CD4-positive, alpha-beta T cell (primary cell): ENCODE measurements at regions not wholly inside any gene's neighbourhood (a gene's known extent, or its start where the extent isn't known, plus 50 kb on each side); places are given as distances from the start of the nearest gene placed in this dataset.

Experiments
- ATAC-seq: fragments of 200-7000 bp; cut with Tn5 transposase; one replicate; pipeline ENCODE4 v1.10.0; 2022; ENCODE audit warnings: mild to moderate bottlenecking; ENCODE audit not compliant: poor library complexity
- CTCF ChIA-PET: fragments of 350-600 bp; sonication (Branson Sonifier 250); formaldehyde crosslinking; loops from one replicate; lab custom pipeline; 2021; ENCODE audit warnings: antibody characterized with exemption, inconsistent platforms; lab: Charles Lee
- POLR2A ChIA-PET: fragments of 350-600 bp; sonication (Branson Sonifier 250); formaldehyde crosslinking; loops from one replicate; lab custom pipeline; 2021; ENCODE audit warnings: antibody characterized with exemption, inconsistent platforms; lab: Charles Lee
- DNase-seq, 14 experiments: peaks; one replicate each; pipeline ENCODE4 v3.0.0-alpha.2; 2013 to 2020; ENCODE audit warnings: mixed read lengths in 2 of 14
- H3K27ac ChIP-seq, 2 donors: one replicate each; pipeline versions ENCODE4 v1.5.1 to v1.7.0; 2013; ENCODE audit warnings: low read length in 2 of 2, low read depth in 1 of 2, mild to moderate bottlenecking in 1 of 2
- H3K27me3 ChIP-seq, 2 experiments: 1 replicate in 1 of 2; 2 replicates in 1 of 2; pipeline versions ENCODE4 v1.6.1 to v1.7.0; 2013; ENCODE audit warnings: low read length in 2 of 2, control low read depth in 1 of 2, mild to moderate bottlenecking in 1 of 2, moderate library complexity in 1 of 2; ENCODE audit not compliant: insufficient read depth in 2 of 2, control insufficient read depth in 1 of 2
- H3K36me3 ChIP-seq: one replicate; pipeline ENCODE4 v1.6.1; 2013; ENCODE audit warnings: low read length, control low read depth; ENCODE audit not compliant: insufficient read depth
- H3K4me1 ChIP-seq: one replicate; pipeline ENCODE4 v1.6.1; 2013; ENCODE audit warnings: low read length, control low read depth; ENCODE audit not compliant: insufficient read depth
- H3K4me3 ChIP-seq: one replicate; pipeline ENCODE4 v1.5.1; 2013; ENCODE audit warnings: mild to moderate bottlenecking, low read length, moderate library complexity
- H3K9me3 ChIP-seq, 2 experiments: 1 replicate in 1 of 2; 2 replicates in 1 of 2; pipeline versions ENCODE4 v1.6.1 to v1.7.0; 2013; ENCODE audit warnings: low read length in 2 of 2, mild to moderate bottlenecking in 2 of 2, control low read depth in 1 of 2, moderate library complexity in 1 of 2; ENCODE audit not compliant: control insufficient read depth in 1 of 2, insufficient read depth in 1 of 2
- H3K27ac Mint-ChIP-seq: one replicate; pipeline ENCODE4 v1.8.0; 2020; ENCODE audit warnings: mixed read lengths
- H3K27me3 Mint-ChIP-seq: one replicate; pipeline ENCODE4 v1.8.0; 2021; ENCODE audit warnings: mixed read lengths
- H3K36me3 Mint-ChIP-seq: one replicate; pipeline ENCODE4 v1.8.0; 2021; ENCODE audit warnings: low read depth, mixed read lengths
- H3K4me1 Mint-ChIP-seq: one replicate; pipeline ENCODE4 v1.8.0; 2021; ENCODE audit warnings: low read depth, mixed read lengths
- H3K4me3 Mint-ChIP-seq: one replicate; pipeline ENCODE4 v1.8.0; 2020; ENCODE audit warnings: mild to moderate bottlenecking, mixed read lengths
- H3K9me3 Mint-ChIP-seq: one replicate; pipeline ENCODE4 v1.8.0; 2020; ENCODE audit warnings: mixed read lengths
- CTCF ChIP-seq: fragments of 200-600 bp; IDR thresholded peaks from one replicate; pipeline ENCODE4 v1.8.0; 2022; ENCODE audit warnings: antibody characterized with exemption, mild to moderate bottlenecking
- intact Hi-C, 2 experiments: fragments of 100-400 bp; cut with DNase I in 1 of 2; cut with micrococcal nuclease in 1 of 2; formaldehyde crosslinking; loops; one replicate each; pipeline versions ENCODE4 v1.15.1 to v1.9.0; 2023 to 2025; cut with DNase I, micrococcal nuclease

GRCh38 chr5:145056800-145057199 lies 778.3 kb downstream of the PRELID2 start:
- H3K36me3 Mint-ChIP-seq: no peaks in the 10 kb centered on the region
- ATAC-seq (no peak), DNase-seq (no peak)
- no peaks in the 10 kb centered on the region for H3K4me1 Mint-ChIP-seq
- H3K27me3 ChIP-seq: no peaks in the 10 kb centered on the region
- no peaks in the 10 kb centered on the region for H3K27me3 Mint-ChIP-seq
- H3K27ac Mint-ChIP-seq: no peak overlapping the region
- H3K36me3 ChIP-seq: no peaks in the 10 kb centered on the region
- no peak overlapping the region for H3K27ac ChIP-seq
- ChIA-PET POLR2A (no interaction called here), CTCF (no interaction called here)
- no peak overlapping the region for H3K4me3 Mint-ChIP-seq
- peaks cover 0 to 3% of the 10 kb centered on the region in 2 experiments for H3K9me3 ChIP-seq
- TF ChIP-seq CTCF: no peak
- intact Hi-C loops: no loop called here
- H3K4me1 ChIP-seq: no peaks in the 10 kb centered on the region
- H3K9me3 Mint-ChIP-seq: no peaks in the 10 kb centered on the region
- no peak overlapping the region for H3K4me3 ChIP-seq

GRCh38 chr5:145050181-145050580 lies 785.0 kb downstream of the PRELID2 start:
- Mint-ChIP-seq H3K27ac (no peak overlapping the region), H3K36me3 (no peaks in the 10 kb centered on the region), H3K9me3 (peaks cover 9% of the 10 kb centered on the region), H3K4me3 (no peak overlapping the region), H3K27me3 (no peaks in the 10 kb centered on the region), H3K4me1 (no peaks in the 10 kb centered on the region)
- H3K9me3 ChIP-seq: peaks cover 0 to 3% of the 10 kb centered on the region in 2 experiments
- intact Hi-C loops: no loop called here
- H3K4me1 ChIP-seq: no peaks in the 10 kb centered on the region
- no peaks in the 10 kb centered on the region for H3K36me3 ChIP-seq
- DNase-seq (no peak), ATAC-seq (no peak)
- no peak overlapping the region for H3K27ac ChIP-seq
- ChIA-PET POLR2A (no interaction called here), CTCF (no interaction called here)
- H3K4me3 ChIP-seq: no peak overlapping the region
- H3K27me3 ChIP-seq: no peaks in the 10 kb centered on the region
- TF ChIP-seq CTCF: no peak

- Histone ChIP-seq H3K27ac (no peak overlapping the region), H3K4me1 (no peaks in the 10 kb centered on the region), H3K36me3 (no peaks in the 10 kb centered on the region), H3K9me3 (peaks cover 0 to 4% of the 10 kb centered on the region in 2 experiments), H3K4me3 (no peak overlapping the region), H3K27me3 (no peaks in the 10 kb centered on the region)
- H3K9me3 Mint-ChIP-seq: peaks cover 17% of the 10 kb centered on the region
- ChIA-PET POLR2A (no interaction called here), CTCF (no interaction called here)
- intact Hi-C loops: no loop called here
- H3K27me3 Mint-ChIP-seq: no peaks in the 10 kb centered on the region
- no peak for TF ChIP-seq CTCF
- no peaks in the 10 kb centered on the region for H3K4me1 Mint-ChIP-seq
- H3K27ac Mint-ChIP-seq: no peak overlapping the region
- H3K4me3 Mint-ChIP-seq: no peak overlapping the region
- ATAC-seq (no peak), DNase-seq (no peak)
- no peaks in the 10 kb centered on the region for H3K36me3 Mint-ChIP-seq
Measured at GRCh38 chr5:145044970-145045369, 790.2 kb downstream of the PRELID2 start.
